Stimulated activated naive B cell treated with anti-CD40 and anti-IgM and Interleukin-4, amounts not matched to agents 10 μg/mL and 1 μg/mL and 100 μg/mL, for 72 hours (primary cell): ENCODE measurements at regions not wholly inside any gene's neighbourhood (a gene's known extent, or its start where the extent isn't known, plus 50 kb on each side); places are given as distances from the start of the nearest gene placed in this dataset.

ENCODE experiments used
- ATAC-seq, 2 donors: fragments of 150-1000 bp; cut with Tn5 transposase; replicated peaks; 2 replicates each; pipeline ENCODE4 v1.10.0; 2021; ENCODE audit warnings: moderate library complexity in 1 of 2
- DNase-seq: peaks from one replicate; pipeline ENCODE4 v3.0.0; 2021
- H3K27ac Mint-ChIP-seq: one replicate; pipeline ENCODE4 v1.8.0; 2022; ENCODE audit warnings: mild to moderate bottlenecking, mixed read lengths
- H3K27me3 Mint-ChIP-seq, 2 donors: one replicate each; pipeline ENCODE4 v1.8.0; 2022; ENCODE audit warnings: mixed read lengths in 2 of 2
- H3K36me3 Mint-ChIP-seq, 2 donors: one replicate each; pipeline ENCODE4 v1.8.0; 2022; ENCODE audit warnings: mixed read lengths in 2 of 2, mild to moderate bottlenecking in 1 of 2
- H3K4me1 Mint-ChIP-seq, 2 donors: one replicate each; pipeline ENCODE4 v1.8.0; 2022; ENCODE audit warnings: mixed read lengths in 2 of 2, mild to moderate bottlenecking in 1 of 2
- H3K4me3 Mint-ChIP-seq, 2 donors: one replicate each; pipeline ENCODE4 v1.8.0; 2022; ENCODE audit warnings: mild to moderate bottlenecking in 2 of 2, mixed read lengths in 2 of 2, moderate library complexity in 1 of 2
- H3K9me3 Mint-ChIP-seq, 2 donors: one replicate each; pipeline ENCODE4 v1.8.0; 2022; ENCODE audit warnings: mixed read lengths in 2 of 2, mild to moderate bottlenecking in 1 of 2

- H3K4me1 Mint-ChIP-seq, result no peaks in the 10 kb centered on the region
- H3K4me3 Mint-ChIP-seq, result no peak overlapping the region
- DNase-seq, result no peak
- no peaks in the 10 kb centered on the region for H3K27me3 Mint-ChIP-seq
- H3K27ac Mint-ChIP-seq, result no peak overlapping the region
- no peak for ATAC-seq
- H3K9me3 Mint-ChIP-seq, result peaks cover 0 to 1% of the 10 kb centered on the region in 2 donors
- H3K36me3 Mint-ChIP-seq, result no peaks in the 10 kb centered on the region
Observed at GRCh38 chr4:112975567-112976355, 73.7 kb upstream of the ANK2 start.

GRCh38 chr4:112978691-112979472 is 70.6 kb upstream of the ANK2 start:
- DNase-seq, result no peak
- Mint-ChIP-seq H3K27me3 (peaks cover 0 to 4% of the 10 kb centered on the region in 2 donors), H3K4me3 (no peak overlapping the region), H3K27ac (no peak overlapping the region), H3K4me1 (no peaks in the 10 kb centered on the region), H3K36me3 (no peaks in the 10 kb centered on the region), H3K9me3 (peaks cover 0 to 1% of the 10 kb centered on the region in 2 donors)
- ATAC-seq, result no peak

DNA sequence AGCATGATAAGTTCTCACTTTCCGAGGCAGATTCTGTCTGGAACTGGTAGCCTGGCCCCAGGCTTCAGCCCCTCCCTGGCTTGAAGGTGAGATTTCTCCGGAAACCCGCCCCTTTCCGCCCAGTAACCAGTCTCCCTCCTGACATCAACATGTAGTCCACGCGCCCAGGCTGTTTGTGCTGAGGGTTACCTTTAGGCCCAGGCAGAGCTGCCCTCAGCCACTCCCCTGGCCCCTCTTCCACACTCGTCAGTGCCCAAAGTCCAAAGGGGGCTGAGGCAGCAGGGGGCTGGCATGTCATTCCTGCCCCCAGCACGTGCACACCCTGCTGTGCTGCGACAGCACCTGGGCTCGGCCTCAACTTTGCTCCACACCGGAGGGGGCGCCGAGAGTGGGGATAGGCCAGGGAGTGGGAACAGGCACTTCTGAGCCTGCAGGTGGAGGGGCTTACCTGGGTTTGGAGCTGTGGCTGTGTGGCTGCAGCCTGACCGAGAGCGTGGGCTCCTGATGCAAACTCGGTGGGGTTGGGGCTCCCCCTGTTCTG is 69.5 kb upstream of the ANK2 start:
- Mint-ChIP-seq H3K36me3 (no peaks in the 10 kb centered on the region), H3K9me3 (peaks cover 0 to 1% of the 10 kb centered on the region in 2 donors), H3K27me3 (peaks cover 0 to 4% of the 10 kb centered on the region in 2 donors), H3K27ac (no peak overlapping the region), H3K4me3 (no peak overlapping the region), H3K4me1 (no peaks in the 10 kb centered on the region)
- no peak for ATAC-seq
- no peak for DNase-seq

DNA sequence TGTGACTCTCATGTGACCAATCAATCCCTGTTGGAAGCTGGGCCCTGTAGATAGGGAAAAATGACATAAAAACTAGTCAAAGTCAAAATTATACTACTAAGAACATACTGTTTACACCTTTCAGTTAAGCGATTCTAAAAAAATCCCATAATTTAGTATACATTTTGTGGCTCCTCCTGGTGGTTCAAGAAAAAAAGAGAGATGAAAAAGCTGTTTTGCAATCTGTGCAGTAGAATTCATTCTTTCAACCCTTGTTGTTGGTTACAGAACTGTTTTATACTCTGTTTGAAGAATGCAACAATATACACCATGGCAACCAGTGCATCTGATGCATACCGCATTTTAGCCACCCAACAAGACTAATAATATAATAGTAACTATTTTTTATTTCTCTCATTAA is 66.8 kb upstream of the ANK2 start:
- ATAC-seq, result no peak

DNA sequence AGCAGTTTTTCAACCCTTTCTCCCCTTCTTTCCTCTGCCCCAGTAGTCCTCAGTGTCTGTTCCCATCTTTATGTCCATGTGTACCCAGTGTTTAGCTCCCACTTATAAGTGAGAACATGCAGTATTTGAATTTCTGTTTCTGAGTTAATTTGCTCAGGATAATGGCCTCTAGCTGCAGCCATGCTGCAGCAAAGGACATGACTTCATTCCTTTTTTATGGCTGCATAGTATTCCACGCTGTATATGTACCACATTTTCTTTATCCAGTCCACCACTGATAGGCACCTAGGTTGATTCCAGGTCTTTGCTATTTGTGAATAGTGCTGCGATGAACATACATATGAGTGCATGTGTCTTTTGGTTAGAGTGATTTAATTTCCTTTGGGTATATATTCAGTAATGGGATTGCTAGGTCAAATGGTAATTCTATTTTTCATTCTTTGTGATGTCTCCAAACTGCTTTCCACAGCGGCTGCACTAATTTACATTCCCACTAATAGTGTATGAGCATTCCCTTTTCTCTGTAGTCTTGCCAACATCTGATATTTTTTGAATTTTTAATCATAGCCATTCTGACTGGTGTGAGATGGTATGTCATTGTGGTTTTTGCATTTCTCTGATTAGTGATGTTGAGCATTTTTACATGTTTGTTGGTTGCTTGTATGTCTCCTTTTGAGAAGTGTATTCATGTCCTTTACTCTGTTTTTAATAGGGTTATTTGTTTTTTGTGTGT is 54.6 kb upstream of the ANK2 start:
- H3K36me3 Mint-ChIP-seq, result no peaks in the 10 kb centered on the region
- no peak overlapping the region for H3K4me3 Mint-ChIP-seq
- H3K27ac Mint-ChIP-seq, result no peak overlapping the region
- peaks cover 0 to 5% of the 10 kb centered on the region in 2 donors for H3K9me3 Mint-ChIP-seq
- no peak for DNase-seq
- ATAC-seq, result no peak
- no peaks in the 10 kb centered on the region for H3K4me1 Mint-ChIP-seq
- H3K27me3 Mint-ChIP-seq, result no peaks in the 10 kb centered on the region

More for the DNA sequence above, 66.8 kb upstream of the ANK2 start:
- DNase-seq, result no peak
- Mint-ChIP-seq H3K36me3 (no peaks in the 10 kb centered on the region), H3K27me3 (peaks cover 0 to 4% of the 10 kb centered on the region in 2 donors), H3K9me3 (peaks cover 0 to 1% of the 10 kb centered on the region in 2 donors), H3K4me3 (no peak overlapping the region), H3K27ac (no peak overlapping the region), H3K4me1 (no peaks in the 10 kb centered on the region)
